Left ventricle myocardium superior (tissue), 1 donor: ENCODE measurements at regions not wholly inside any gene's neighbourhood (a gene's known extent, or its start where the extent isn't known, plus 50 kb on each side); places are given as distances from the start of the nearest gene placed in this dataset.

ENCODE experiments used
- ATAC-seq: fragments of 200-7000 bp; cut with Tn5 transposase; one replicate; pipeline ENCODE4 v1.9.1; 2020; ENCODE audit warnings: mild to moderate bottlenecking, moderate library complexity
- DNase-seq: peaks from one replicate; pipeline ENCODE4 v3.0.0-alpha.2; 2020
- intact Hi-C: fragments of 100-400 bp; cut with micrococcal nuclease; formaldehyde crosslinking; loops from one replicate; pipeline ENCODE4 v1.11.0; 2022
- donor health status: DM: no; HTN: yes; CAD: no; lungs with severe emphysema.

DNA sequence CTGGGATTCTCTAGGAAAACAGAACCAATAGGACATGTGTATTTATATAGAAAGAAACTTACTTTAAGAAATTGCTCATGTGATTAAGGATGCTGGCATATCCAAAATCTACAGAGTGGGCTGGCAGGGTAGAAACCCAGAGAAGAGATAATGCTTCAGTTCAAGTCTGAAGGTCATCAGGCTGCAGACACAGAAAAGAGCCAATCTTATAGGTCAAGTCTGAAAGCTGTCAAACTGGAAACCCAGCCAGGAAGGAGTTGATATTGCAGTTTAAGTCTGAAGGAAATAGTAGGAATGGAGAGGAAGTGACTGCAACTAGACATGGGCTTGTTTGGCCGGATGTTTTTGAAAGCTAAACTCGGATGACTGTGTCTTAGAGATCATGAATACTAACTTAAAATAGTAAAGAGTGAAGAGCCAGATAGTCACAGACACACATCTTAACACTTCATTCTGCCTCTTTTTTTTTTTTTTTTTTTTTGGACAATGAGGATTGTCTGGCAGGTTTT is 125.3 kb upstream of the GPC6 start:
- no peak for DNase-seq
- ATAC-seq, result no peak
- intact Hi-C loops, result no loop called here

DNA sequence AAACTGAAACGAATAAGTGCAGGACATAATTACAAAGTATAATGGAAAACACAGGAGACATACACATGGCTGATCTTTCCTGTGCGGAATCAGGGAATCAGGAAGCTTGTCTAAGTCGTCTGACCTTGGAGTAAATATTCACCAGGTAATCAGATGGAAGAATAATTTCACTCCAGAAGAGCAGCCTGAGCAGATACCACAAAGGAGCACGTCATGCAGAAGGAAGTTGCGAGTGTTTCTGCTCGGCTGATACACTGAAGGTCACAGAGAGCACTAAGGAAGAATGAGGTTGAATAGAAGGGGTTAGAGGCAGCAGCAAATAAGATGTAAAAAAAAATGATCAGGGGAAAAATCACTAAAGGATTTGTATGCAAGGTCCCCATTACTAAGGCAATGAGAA is 122.3 kb upstream of the GPC6 start:
- ATAC-seq, result no peak
- intact Hi-C loops, result no loop called here
- DNase-seq, result no peak

DNA sequence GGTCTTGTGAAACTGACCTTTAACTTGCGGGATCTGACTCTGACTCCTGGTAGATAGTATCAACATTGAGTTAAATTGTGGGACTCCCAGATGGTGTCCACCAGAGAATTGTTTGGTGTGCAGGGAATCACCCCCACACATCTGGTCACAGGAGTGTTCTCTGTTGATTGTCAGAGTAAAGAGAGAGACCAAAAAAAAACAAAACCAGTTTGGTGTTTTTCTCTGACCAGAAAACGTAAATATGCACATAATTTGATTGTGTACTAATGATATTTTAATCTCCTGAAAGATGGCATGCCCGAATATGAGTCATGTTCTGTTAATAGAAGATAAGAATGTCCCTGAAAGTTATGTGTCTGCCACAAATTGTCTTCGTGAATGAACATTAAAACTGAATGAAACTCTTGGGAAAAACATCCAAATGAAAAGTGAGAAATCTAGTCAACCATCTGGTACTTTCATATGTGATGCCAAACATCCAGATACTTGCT is 118.5 kb upstream of the GPC6 start:
- intact Hi-C loops, result no loop called here
- no peak for DNase-seq
- ATAC-seq, result no peak

DNA sequence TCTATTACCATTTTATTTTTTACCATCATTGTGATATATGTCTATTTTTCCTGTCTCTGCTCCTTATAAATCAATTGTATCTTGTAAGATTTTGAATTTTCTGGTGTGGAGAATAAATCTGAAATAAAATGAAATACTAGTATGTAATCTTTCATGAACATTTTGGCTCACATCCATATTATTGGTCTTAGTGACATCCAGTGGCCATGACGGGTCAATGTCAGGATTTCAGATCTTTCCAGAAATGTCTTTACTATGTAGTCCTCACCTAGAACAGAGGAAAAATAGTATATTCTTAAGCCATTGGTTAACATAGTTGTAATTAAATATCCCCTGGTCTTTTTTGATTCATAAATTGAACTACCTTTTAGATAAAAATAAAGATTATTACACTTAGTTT is 109.8 kb upstream of the GPC6 start:
- ATAC-seq (no peak), DNase-seq (no peak)
- intact Hi-C loops, result no loop called here

DNA sequence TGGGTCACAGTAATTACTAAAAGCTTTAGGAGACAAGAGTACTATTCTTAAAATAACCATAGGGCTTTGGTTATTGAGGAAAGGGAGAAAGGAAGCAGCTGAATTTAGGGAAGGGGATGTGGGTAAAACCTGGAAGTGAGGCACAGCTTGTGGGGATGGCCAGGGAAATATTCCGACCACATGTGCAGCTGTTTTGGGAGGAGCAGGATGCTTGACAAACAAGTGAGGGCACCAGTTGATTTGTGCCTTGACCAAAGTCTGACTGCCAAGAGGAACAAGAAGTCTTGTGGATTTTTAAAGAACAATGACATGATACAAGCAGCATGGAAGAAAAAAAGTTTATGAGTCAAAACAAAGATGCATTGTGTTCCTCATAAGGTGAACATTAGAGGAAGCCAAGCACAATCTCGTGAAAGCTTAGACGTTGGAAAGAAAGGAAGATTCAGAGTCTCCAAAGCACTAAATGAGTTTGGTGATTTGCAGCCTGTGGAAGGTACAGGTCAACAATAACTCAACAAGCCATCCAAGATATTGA is 108.5 kb upstream of the GPC6 start:
- intact Hi-C loops, result no loop called here
- ATAC-seq (no peak), DNase-seq (no peak)

DNA sequence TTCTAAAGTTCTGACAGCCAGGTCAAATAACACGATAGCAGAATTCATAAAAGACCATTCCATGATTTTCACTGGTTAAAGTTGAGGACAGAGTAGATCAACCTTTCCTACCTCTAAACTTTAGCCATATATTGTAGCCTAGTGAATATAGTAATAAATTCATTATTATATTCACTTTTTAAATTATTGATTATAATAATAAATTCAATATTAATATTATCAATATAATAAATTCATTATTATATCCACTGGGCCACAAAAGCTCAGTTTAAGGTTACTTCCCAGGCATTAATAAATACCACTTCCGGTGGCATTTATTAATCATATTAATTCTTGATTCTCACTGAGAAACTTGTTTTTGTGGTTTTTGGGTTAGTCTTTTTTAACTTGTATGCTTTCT is 85.7 kb upstream of the GPC6 start:
- DNase-seq (no peak), ATAC-seq (no peak)
- intact Hi-C loops, result no loop called here

DNA sequence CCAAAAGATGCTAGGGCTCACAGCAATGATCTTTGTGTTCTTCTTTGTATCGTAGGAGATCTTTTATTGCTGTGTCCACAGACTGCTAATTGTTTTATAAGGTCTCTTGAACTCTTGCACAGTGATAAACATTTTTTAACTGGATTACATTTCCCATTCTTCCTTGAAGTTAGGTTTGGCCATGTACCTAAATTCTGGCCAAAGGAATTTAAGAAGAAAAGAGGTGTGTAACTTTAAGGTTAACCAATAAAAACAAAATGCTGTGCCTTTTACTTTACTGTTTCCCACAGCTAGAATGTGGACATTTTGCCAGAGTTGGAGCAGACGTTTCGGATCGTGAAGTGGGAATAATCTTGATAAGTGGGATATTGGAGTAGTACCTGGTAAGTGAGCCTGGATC is 82.6 kb upstream of the GPC6 start:
- no peak for ATAC-seq
- DNase-seq, result no peak
- intact Hi-C loops, result no loop called here

DNA sequence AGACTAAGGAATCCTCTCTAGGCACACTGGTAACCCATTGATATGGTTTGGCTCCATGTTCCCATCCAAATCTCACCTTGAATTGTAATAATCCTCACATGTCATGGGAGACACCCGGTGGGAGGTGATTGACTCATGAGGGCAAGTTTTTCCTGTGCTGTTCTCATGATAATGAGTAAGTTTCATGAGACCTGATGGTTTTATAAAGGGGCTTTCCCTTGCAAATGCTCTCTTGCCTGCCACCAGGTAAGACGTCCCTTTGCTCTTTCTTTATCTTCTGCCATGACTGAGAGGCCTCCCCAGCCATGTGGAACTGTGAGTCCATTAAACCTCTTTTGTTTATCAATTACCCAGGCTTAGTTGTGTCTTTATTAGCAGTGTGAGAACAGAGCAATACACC is 81.4 kb upstream of the GPC6 start:
- DNase-seq (no peak), ATAC-seq (no peak)
- intact Hi-C loops, result no loop called here

DNA sequence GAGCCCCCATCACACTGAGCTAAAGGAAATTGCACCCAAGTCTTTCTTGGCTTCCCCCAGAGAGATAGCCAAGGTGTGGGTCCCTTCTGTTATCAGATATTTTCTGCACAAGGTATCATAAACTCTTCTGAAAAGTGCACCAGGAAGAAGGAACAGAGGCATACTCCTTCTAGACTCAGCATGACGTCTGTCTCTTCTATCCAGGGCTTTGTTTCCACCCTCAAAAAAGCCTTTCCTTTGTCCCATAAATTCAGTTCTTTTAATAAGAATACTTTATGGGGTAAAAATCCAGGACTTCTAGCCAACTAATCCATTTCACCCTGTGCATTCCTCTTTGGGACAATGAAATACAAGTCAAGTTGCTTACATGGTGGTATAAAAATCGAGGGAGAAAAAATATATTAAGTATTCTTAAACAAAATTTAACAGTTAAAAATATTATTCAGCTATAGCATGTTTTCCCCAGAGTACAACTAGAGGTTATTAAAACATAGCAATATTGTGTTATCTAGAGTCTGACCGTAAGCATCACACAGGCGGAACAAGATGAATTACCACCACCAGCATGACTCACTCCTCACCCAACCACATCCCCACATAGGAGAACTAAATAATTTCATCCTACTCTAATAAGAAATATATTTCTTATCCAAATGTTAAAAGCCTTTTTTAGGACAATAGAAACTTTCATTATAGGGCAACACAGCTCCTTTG is 79.9 kb upstream of the GPC6 start:
- intact Hi-C loops, result no loop called here
- DNase-seq (no peak), ATAC-seq (no peak)

DNA sequence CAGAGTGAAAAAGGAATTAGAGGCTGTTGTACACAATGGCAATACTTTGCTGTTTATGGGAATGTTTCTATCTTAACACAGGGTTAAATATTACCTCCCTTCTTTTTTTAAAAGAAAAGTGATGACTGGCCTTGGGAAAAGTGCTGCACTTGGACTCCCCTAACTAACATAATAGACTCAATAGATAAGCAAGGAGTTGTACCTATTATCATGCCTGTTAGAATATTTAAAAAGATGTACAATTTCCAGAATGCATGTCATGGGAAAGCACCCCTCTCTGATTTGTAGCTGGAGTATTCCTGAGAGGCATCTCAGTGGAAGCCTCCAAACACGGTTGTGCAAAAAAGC is 79.3 kb upstream of the GPC6 start:
- DNase-seq, result no peak
- intact Hi-C loops, result no loop called here
- ATAC-seq, result no peak

DNA sequence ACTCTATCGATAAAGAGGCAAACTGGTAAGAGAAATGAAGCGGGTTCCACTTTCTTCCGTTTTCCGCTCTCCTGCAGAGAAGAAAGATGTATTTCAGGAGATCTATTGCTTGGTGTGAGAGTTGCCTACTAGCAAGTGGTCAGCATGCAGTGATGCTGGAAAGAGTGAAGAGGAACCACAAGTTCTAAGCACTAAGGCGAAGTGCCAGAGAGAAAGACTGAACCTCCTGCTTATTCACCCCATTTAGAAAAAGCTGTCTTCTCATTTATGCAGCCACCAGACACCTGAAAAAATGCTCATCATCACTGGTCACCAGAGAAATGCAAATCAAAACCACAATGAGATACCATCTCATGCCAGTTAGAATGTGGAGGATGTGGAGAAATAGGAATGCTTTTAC is 78.7 kb upstream of the GPC6 start:
- DNase-seq (no peak), ATAC-seq (no peak)
- intact Hi-C loops, result no loop called here

DNA sequence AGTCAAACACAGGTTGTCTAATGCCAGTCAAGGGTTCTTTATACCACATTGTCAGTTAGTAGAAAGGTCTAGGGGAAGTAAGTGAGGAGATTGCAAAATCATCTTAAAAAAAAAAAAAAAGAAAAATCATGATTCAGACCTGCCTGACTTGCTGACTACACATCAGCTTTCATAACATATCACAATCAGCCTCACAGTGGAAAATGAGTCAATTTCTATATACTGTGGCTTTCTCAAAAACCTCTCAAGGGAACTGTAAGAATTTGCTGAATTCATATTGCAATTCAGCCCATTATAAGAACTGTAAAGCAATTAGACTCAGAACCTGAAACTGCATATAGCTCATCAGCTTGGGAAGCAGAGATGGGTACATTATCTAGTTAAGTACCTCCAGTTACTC is 75.3 kb upstream of the GPC6 start:
- DNase-seq (no peak), ATAC-seq (no peak)
- intact Hi-C loops, result no loop called here

DNA sequence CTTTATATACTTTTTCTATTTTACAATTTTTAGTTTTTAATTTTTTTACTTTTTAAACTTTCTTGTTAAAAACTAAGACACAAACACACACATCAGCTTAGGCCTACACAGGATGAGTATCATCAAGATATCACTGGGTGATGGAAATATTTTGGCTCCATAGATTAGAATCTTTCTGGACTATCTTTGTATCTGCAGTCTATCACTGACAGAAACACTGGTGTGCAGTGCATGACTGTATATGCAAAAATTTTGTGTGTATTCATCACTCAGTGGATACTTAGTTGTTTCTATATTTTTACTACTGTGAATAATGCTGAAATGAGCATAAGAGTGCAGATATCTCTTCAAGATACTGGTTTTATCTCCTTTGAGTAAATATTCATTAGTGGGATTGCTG is 68.0 kb upstream of the GPC6 start:
- no peak for DNase-seq
- ATAC-seq, result no peak
- intact Hi-C loops, result no loop called here

DNA sequence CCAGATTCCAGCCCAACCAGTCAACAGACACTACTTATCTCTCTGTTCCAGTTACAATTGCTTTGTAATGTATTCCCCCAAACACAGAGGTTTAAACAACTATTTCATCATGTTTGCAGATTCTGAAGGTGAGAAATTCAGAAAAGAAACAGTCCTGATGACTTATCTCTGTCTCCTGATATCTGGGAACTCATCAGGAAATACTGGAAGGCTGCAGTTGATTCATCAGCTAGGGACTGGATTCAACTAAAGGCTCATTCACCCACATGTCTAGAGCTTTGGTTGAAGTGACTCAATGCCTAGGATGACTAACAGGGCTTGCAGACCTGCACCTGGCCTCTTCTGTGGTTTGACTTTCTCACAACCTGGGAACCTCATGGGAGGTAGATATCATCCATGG is 56.6 kb upstream of the GPC6 start:
- ATAC-seq (no peak), DNase-seq (no peak)
- intact Hi-C loops, result no loop called here

DNA sequence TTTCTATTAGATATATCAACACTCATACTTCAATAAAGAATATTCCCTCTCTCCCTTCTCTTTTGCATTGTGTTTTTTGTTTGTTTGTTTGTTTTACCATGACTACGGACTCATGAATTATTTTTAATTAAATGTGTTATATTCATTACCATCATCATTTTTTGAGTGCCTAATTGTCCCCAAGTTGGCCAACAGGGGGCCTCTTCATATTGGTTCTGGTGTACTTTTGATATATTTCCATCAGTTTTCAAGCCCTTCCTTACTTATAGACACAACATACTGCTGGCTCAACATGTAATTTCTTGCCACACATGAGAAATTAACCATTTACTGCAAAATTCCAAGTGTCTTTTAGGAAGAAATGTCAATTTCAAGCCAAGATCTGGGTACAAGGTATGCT is 54.5 kb upstream of the GPC6 start:
- ATAC-seq, result no peak
- no peak for DNase-seq
- intact Hi-C loops, result no loop called here

DNA sequence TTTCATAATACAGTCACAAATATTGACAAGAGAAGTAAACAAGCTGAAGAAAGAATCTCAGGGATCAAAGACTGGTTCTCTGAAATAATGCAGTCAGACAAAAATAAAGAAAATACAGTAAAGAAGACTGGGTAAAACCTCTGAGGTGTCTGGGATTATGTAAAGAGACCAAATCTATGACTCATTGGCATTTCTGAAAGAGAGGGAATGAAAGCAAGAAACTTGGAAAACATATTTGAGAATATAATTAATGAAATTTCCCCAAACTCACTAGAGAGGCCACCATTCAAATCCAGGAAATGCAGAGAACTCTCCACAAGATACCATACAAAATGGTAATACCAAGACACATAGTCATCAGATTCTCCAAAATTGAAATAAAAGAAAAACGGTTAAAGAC is 53.0 kb upstream of the GPC6 start:
- ATAC-seq, result no peak
- intact Hi-C loops, result no loop called here
- no peak for DNase-seq

DNA sequence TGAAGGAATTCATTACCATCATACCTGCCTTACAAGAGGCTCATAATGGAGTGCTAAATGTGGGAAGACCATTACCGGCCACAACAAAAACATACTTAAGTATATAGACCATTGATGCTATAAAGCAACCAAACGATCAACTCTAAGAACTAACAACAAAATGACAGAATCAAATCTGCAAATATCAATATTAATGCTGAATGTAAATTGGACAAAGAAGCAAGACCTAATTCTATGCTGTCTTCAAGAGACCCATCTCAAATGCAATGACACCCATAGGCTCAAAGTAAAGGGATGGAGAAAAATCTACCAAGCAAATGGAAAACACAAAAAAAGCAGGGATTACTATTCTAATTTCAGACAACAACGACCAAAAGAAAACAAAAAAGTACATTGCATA is 52.3 kb upstream of the GPC6 start:
- DNase-seq (no peak), ATAC-seq (no peak)
- intact Hi-C loops, result no loop called here
